CD4-positive, alpha-beta memory T cell (primary cell): ENCODE measurements at regions not wholly inside any gene's neighbourhood (a gene's known extent, or its start where the extent isn't known, plus 50 kb on each side); places are given as distances from the start of the nearest gene placed in this dataset.

ENCODE experiments used
- CTCF ChIA-PET: fragments of 350-600 bp; sonication (Branson Sonifier 250); formaldehyde crosslinking; loops from one replicate; lab custom pipeline; 2021; ENCODE audit warnings: inconsistent platforms; ENCODE audit not compliant: partially characterized antibody; lab: Charles Lee
- POLR2A ChIA-PET: fragments of 350-600 bp; sonication (Branson Sonifier 250); formaldehyde crosslinking; loops from one replicate; lab custom pipeline; 2021; ENCODE audit not compliant: partially characterized antibody; lab: Charles Lee
- DNase-seq, 5 donors: peaks; one replicate each; pipeline versions ENCODE4 v3.0.0 to v3.0.0-alpha.2; 2020 to 2022; ENCODE audit warnings: mixed read lengths in 1 of 5
- H3K27ac ChIP-seq: one replicate; pipeline ENCODE4 v1.7.0; 2013; ENCODE audit warnings: low read depth, low read length
- H3K27me3 ChIP-seq: 2 replicates; pipeline ENCODE4 v1.7.0; 2013; ENCODE audit warnings: mild to moderate bottlenecking, low read length, moderate library complexity; ENCODE audit not compliant: insufficient read depth
- H3K36me3 ChIP-seq: 2 replicates; pipeline ENCODE4 v1.7.0; 2013; ENCODE audit warnings: mild to moderate bottlenecking, low read length, moderate library complexity; ENCODE audit not compliant: insufficient read depth
- H3K4me1 ChIP-seq: 2 replicates; pipeline ENCODE4 v1.7.0; 2013; ENCODE audit warnings: mild to moderate bottlenecking, low read length, moderate library complexity; ENCODE audit not compliant: insufficient read depth
- H3K4me3 ChIP-seq, 2 donors: one replicate each; pipeline ENCODE4 v1.7.0; 2013; ENCODE audit warnings: low read length in 2 of 2, mild to moderate bottlenecking in 1 of 2
- H3K9me3 ChIP-seq, 2 donors: one replicate each; pipeline ENCODE4 v1.7.0; 2013; ENCODE audit warnings: low read length in 2 of 2, control low read depth in 1 of 2; ENCODE audit not compliant: control insufficient read depth in 1 of 2
- H3K27ac Mint-ChIP-seq, 7 donors: one replicate each; pipeline ENCODE4 v1.8.0; 2020 to 2021; ENCODE audit warnings: mixed read lengths in 7 of 7, mild to moderate bottlenecking in 6 of 7, inconsistent platforms in 3 of 7, moderate library complexity in 3 of 7
- H3K27me3 Mint-ChIP-seq, 2 donors: one replicate each; pipeline ENCODE4 v1.8.0; 2020 to 2021; ENCODE audit warnings: mixed read lengths in 2 of 2
- H3K36me3 Mint-ChIP-seq, 2 donors: one replicate each; pipeline ENCODE4 v1.8.0; 2020 to 2021; ENCODE audit warnings: mixed read lengths in 2 of 2, inconsistent platforms in 1 of 2, mild to moderate bottlenecking in 1 of 2
- H3K4me1 Mint-ChIP-seq, 4 donors: one replicate each; pipeline ENCODE4 v1.8.0; 2020 to 2021; ENCODE audit warnings: mixed read lengths in 4 of 4, mild to moderate bottlenecking in 1 of 4
- H3K4me3 Mint-ChIP-seq, 8 donors: one replicate each; pipeline ENCODE4 v1.8.0; 2020 to 2021; ENCODE audit warnings: mixed read lengths in 8 of 8, mild to moderate bottlenecking in 7 of 8, moderate library complexity in 6 of 8, inconsistent platforms in 3 of 8
- H3K9me3 Mint-ChIP-seq, 8 donors: one replicate each; pipeline ENCODE4 v1.8.0; 2020 to 2021; ENCODE audit warnings: mixed read lengths in 8 of 8, mild to moderate bottlenecking in 5 of 8, inconsistent platforms in 3 of 8, moderate library complexity in 1 of 8
- intact Hi-C: fragments of 100-400 bp; cut with micrococcal nuclease; formaldehyde crosslinking; loops from one replicate; pipeline ENCODE4 v1.15.1; 2023

DNA sequence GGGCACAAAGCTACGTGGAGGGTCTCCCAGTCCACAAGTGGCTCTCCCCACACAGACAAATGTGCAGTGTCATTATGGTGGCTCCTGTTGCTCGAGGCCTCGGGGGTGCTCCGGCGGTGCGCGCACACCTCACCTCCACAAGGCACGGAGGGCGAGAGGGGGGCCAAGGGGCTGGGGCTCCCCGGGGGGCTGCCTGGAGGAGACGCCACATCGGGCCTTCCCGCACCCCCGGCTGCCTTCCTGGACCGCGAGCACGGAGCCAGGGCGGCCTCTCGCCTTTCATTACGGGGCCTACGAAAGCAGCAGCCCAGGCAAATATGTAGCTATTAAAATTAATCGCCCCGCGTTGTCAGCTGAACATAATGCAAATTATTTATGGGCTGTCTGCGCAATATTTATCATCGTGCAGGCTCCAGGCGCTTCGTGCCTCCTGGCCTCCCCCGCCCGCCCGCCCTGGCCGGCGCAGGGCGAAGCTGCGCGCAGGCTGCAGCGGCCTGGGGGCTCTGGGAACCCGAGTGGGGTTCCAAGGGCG, 70.8 kb upstream of the BCOR start:
- Histone ChIP-seq H3K27ac (no peak overlapping the region), H3K4me3 (no peak overlapping the region), H3K9me3 (no peaks in the 10 kb centered on the region), H3K27me3 (no peaks in the 10 kb centered on the region), H3K36me3 (no peaks in the 10 kb centered on the region), H3K4me1 (peaks cover 45% of the 10 kb centered on the region)
- POLR2A ChIA-PET, result interaction anchor here (1.0 to 11.9 kb wide), 7 partner anchors 8 to 394 kb away, joined by 3 to 323 read pairs (median 10); partner anchors contain the start of gene BCOR
- peak overlapping the region in 6 of 8 donors; percentile 77 to 90 (median 82) for H3K4me3 Mint-ChIP-seq
- peak overlapping the region in 2 of 7 donors; percentile 80 to 81 for H3K27ac Mint-ChIP-seq
- intact Hi-C loops, result loop anchor here (1.0 to 2.0 kb wide), 4 partner anchors 14 to 396 kb away; no protein-coding TSS in a partner anchor
- H3K36me3 Mint-ChIP-seq, result peaks cover 0 to 4% of the 10 kb centered on the region in 2 donors
- no peaks in the 10 kb centered on the region for H3K27me3 Mint-ChIP-seq
- H3K4me1 Mint-ChIP-seq, result peaks cover 18 to 55% (median 36%) of the 10 kb centered on the region in 4 donors
- DNase-seq, result no peak
- peaks cover 0 to 4% (median 0%) of the 10 kb centered on the region in 8 donors for H3K9me3 Mint-ChIP-seq
- CTCF ChIA-PET, result interaction anchor here (0.6 to 1.9 kb wide), 9 partner anchors 9 to 1359 kb away, joined by 3 to 5 read pairs (median 4); partner anchors contain the start of gene BCOR

DNA sequence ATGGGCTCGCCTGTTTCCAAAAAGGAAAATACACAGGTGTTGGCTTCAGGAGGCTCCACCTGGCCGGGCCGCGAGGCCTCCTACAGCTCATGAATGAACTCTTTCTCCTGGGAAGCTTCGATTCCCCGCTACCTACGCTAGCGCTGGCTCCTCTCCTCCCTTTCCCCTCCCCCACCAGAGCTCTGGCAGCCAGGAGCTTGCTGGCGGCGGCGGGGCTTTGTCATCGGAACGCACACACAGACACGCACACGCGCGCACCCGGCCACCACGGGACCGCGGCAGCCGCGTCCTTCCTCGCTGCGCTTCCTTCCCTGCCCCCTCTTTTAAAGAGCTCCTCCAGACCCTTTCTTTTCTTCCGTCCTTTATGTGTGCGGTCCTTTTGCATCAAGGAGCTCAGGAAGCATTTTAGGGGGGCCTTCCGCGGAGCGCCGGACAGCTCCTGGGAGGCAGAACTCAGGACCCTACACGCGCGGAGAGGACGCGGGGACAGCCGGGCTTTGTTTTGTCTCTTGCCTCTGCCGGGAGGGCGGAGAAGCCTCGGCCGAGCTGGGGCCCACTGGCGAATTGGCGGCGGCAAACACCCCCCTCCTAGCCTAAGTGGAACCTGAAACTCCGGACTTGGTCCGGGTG, 70.2 kb upstream of the BCOR start:
- H3K9me3 ChIP-seq, result no peaks in the 10 kb centered on the region
- H3K27ac ChIP-seq, result no peak overlapping the region
- H3K4me1 Mint-ChIP-seq, result peaks cover 13 to 50% (median 31%) of the 10 kb centered on the region in 4 donors
- H3K36me3 Mint-ChIP-seq, result peaks cover 0 to 4% of the 10 kb centered on the region in 2 donors
- H3K4me1 ChIP-seq, result peaks cover 39% of the 10 kb centered on the region
- H3K27me3 Mint-ChIP-seq, result no peaks in the 10 kb centered on the region
- H3K4me3 ChIP-seq, result peak overlapping the region in 1 of 2 donors; percentile 24
- H3K27me3 ChIP-seq, result no peaks in the 10 kb centered on the region
- no peak for DNase-seq
- intact Hi-C loops, result loop anchor here (2.0 kb wide), 2 partner anchors 13 to 395 kb away; no protein-coding TSS in a partner anchor
- H3K36me3 ChIP-seq, result no peaks in the 10 kb centered on the region
- peak overlapping the region; percentile 77 to 94 (median 84) for H3K4me3 Mint-ChIP-seq
- CTCF ChIA-PET, result interaction anchor here (0.6 to 1.9 kb wide), 9 partner anchors 9 to 1358 kb away, joined by 3 to 5 read pairs (median 4); partner anchors contain the start of gene BCOR
- peak overlapping the region; percentile 48 to 95 (median 86) for H3K27ac Mint-ChIP-seq
- H3K9me3 Mint-ChIP-seq, result peaks cover 0 to 3% (median 0%) of the 10 kb centered on the region in 8 donors
- POLR2A ChIA-PET, result interaction anchor here (1.0 to 11.9 kb wide), 6 partner anchors 9 to 99 kb away, joined by 4 to 323 read pairs (median 16); partner anchors contain the start of gene BCOR

GRCh38 chrX:40167233-40167849, 69.6 kb upstream of the BCOR start:
- CTCF ChIA-PET, result interaction anchor here (0.9 to 1.9 kb wide), 6 partner anchors 10 to 436 kb away, joined by 3 to 5 read pairs (median 4); partner anchors contain the start of gene BCOR
- H3K36me3 Mint-ChIP-seq, result peaks cover 0 to 4% of the 10 kb centered on the region in 2 donors
- H3K4me1 ChIP-seq, result peaks cover 35% of the 10 kb centered on the region
- H3K9me3 Mint-ChIP-seq, result no peaks in the 10 kb centered on the region
- H3K27ac Mint-ChIP-seq, result peak overlapping the region; percentile 80 to 95 (median 87)
- peaks cover 11 to 46% (median 28%) of the 10 kb centered on the region in 4 donors for H3K4me1 Mint-ChIP-seq
- intact Hi-C loops, result no loop called here
- peak overlapping the region; percentile 77 to 94 (median 84) for H3K4me3 Mint-ChIP-seq
- peak overlapping the region in 1 of 2 donors; percentile 24 for H3K4me3 ChIP-seq
- no peaks in the 10 kb centered on the region for H3K27me3 Mint-ChIP-seq
- peak in 2 of 5 donors; percentile 31 to 50 for DNase-seq
- no peaks in the 10 kb centered on the region for H3K27me3 ChIP-seq
- H3K36me3 ChIP-seq, result no peaks in the 10 kb centered on the region
- POLR2A ChIA-PET, result interaction anchor here (1.0 to 11.9 kb wide), 6 partner anchors 9 to 101 kb away, joined by 3 to 323 read pairs (median 14); partner anchors contain the start of gene BCOR
- H3K9me3 ChIP-seq, result no peaks in the 10 kb centered on the region
- no peak overlapping the region for H3K27ac ChIP-seq

DNA sequence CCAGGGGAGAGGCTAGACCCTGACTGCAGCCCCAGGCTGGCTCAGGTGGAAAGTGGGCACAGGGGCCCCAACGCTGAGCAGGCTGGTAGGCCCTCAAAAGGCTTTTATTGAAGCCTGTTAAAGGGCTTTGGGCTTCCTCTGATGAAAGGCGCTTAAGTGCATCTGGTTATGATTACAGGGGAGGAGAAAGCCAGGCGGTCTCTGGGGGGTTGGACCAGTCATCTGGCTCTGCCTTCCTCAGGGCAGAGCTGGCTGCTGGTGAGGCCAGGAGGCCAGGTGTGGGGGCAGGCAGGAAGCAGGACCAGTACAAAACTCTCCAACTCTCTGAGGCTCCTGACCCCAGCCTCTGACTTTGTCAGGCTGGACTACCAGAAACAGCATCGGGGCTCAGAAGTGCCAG, 68.8 kb upstream of the BCOR start:
- Mint-ChIP-seq H3K4me3 (peak overlapping the region in 7 of 8 donors; percentile 77 to 94 (median 83)), H3K27ac (peak overlapping the region; percentile 81 to 95 (median 87)), H3K9me3 (peaks cover 0 to 1% (median 0%) of the 10 kb centered on the region in 8 donors), H3K27me3 (no peaks in the 10 kb centered on the region), H3K4me1 (peaks cover 11 to 46% (median 28%) of the 10 kb centered on the region in 4 donors), H3K36me3 (peaks cover 0 to 4% of the 10 kb centered on the region in 2 donors)
- intact Hi-C loops, result no loop called here
- Histone ChIP-seq H3K36me3 (no peaks in the 10 kb centered on the region), H3K27ac (no peak overlapping the region), H3K27me3 (no peaks in the 10 kb centered on the region), H3K4me1 (peaks cover 35% of the 10 kb centered on the region), H3K9me3 (no peaks in the 10 kb centered on the region), H3K4me3 (no peak overlapping the region)
- ChIA-PET POLR2A (interaction anchor here (1.0 to 11.9 kb wide), 5 partner anchors 10 to 101 kb away, joined by 3 to 323 read pairs (median 4); partner anchors contain the start of gene BCOR), CTCF (no interaction called here)
- peak in 1 of 5 donors; percentile 31 for DNase-seq

DNA sequence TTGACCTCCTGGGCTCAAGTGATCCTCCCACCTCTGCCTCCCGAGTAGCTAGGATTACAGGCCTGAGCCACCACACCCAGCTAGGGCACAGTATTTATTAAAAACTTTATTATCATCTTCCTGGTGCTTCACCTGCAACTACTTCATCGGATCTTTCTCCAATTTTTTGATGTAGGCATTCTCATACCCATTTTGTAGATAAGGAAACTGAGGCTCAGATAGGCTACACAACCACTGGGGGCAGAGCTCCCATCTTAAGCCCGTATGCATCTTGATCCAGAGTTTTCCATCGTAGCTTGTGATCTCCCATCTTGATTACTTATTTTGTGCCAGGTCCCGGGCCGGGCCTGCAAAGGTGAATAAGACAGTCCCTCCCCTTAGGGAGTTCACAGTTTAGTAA, 68.1 kb upstream of the BCOR start:
- H3K9me3 Mint-ChIP-seq, result peaks cover 0 to 1% (median 0%) of the 10 kb centered on the region in 8 donors
- peaks cover 28% of the 10 kb centered on the region for H3K4me1 ChIP-seq
- no peak overlapping the region for H3K27ac ChIP-seq
- no peak for DNase-seq
- H3K4me3 Mint-ChIP-seq, result no peak overlapping the region
- no peaks in the 10 kb centered on the region for H3K27me3 ChIP-seq
- H3K9me3 ChIP-seq, result no peaks in the 10 kb centered on the region
- ChIA-PET POLR2A (interaction anchor here (0.6 to 8.7 kb wide), 4 partner anchors 11 to 68 kb away, joined by 3 to 71 read pairs (median 6); partner anchors contain the start of gene BCOR), CTCF (interaction anchor here (0.7 to 1.3 kb wide), 2 partner anchors 12 to 15 kb away, joined by 3 to 4 read pairs; no protein-coding TSS in a partner anchor)
- intact Hi-C loops, result no loop called here
- no peaks in the 10 kb centered on the region for H3K36me3 ChIP-seq
- peaks cover 0 to 4% of the 10 kb centered on the region in 2 donors for H3K36me3 Mint-ChIP-seq
- H3K4me1 Mint-ChIP-seq, result peaks cover 9 to 39% (median 25%) of the 10 kb centered on the region in 4 donors
- H3K27me3 Mint-ChIP-seq, result no peaks in the 10 kb centered on the region
- H3K4me3 ChIP-seq, result no peak overlapping the region
- peak overlapping the region in 2 of 7 donors; percentile 42 to 87 for H3K27ac Mint-ChIP-seq

- intact Hi-C loops, result no loop called here
- H3K36me3 Mint-ChIP-seq, result peaks cover 0 to 4% of the 10 kb centered on the region in 2 donors
- H3K27ac Mint-ChIP-seq, result no peak overlapping the region
- Histone ChIP-seq H3K36me3 (no peaks in the 10 kb centered on the region), H3K27ac (no peak overlapping the region), H3K27me3 (no peaks in the 10 kb centered on the region), H3K4me1 (peaks cover 22% of the 10 kb centered on the region), H3K4me3 (no peak overlapping the region), H3K9me3 (no peaks in the 10 kb centered on the region)
- H3K4me1 Mint-ChIP-seq, result peaks cover 7 to 32% (median 20%) of the 10 kb centered on the region in 4 donors
- ChIA-PET POLR2A (interaction anchor here (1.6 to 8.7 kb wide), 2 partner anchors 12 to 68 kb away, joined by 8 to 71 read pairs; partner anchors contain the start of gene BCOR), CTCF (interaction anchor here (0.7 to 1.4 kb wide), 3 partner anchors 13 to 60 kb away, joined by 3 to 4 read pairs (median 3); no protein-coding TSS in a partner anchor)
- H3K9me3 Mint-ChIP-seq, result peaks cover 0 to 1% (median 0%) of the 10 kb centered on the region in 8 donors
- DNase-seq, result peak in 1 of 5 donors; percentile 32
- no peaks in the 10 kb centered on the region for H3K27me3 Mint-ChIP-seq
- no peak overlapping the region for H3K4me3 Mint-ChIP-seq
Measured at GRCh38 chrX:40165206-40165605, 67.4 kb upstream of the BCOR start.
